Stimulated activated CD4-positive, alpha-beta T cell treated with anti-CD3 and anti-CD28 coated beads, Interleukin-4, amount 100 ng/mL, for 4 hours (primary cell): ENCODE measurements at regions not wholly inside any gene's neighbourhood (a gene's known extent, or its start where the extent isn't known, plus 50 kb on each side); places are given as distances from the start of the nearest gene placed in this dataset.

ENCODE experiments used
- DNase-seq, 2 experiments: peaks; one replicate each; pipeline ENCODE4 v3.0.0-alpha.2; 2020

GRCh38 chr6:53412751-53413150, 64.0 kb upstream of the ELOVL5 start:
- DNase-seq: no peak

GRCh38 chr6:53412021-53412715, 63.4 kb upstream of the ELOVL5 start:
- DNase-seq: no peak

- no peak for DNase-seq
Measured at GRCh38 chr6:53411451-53411850, 62.7 kb upstream of the ELOVL5 start.

- peak; percentile 29 to 36 for DNase-seq
Measured at GRCh38 chr6:53410508-53411258, 61.9 kb upstream of the ELOVL5 start.

GRCh38 chr6:53408826-53409225, 60.1 kb upstream of the ELOVL5 start:
- no peak for DNase-seq

- DNase-seq: no peak
Measured at GRCh38 chr6:53399027-53399344, 50.2 kb upstream of the ELOVL5 start.

- no peak for DNase-seq
Measured at GRCh38 chr6:53398247-53399026, 49.7 kb upstream of the ELOVL5 start.
